ENCODE measurements at regions not wholly inside any gene's neighbourhood (a gene's known extent, or its start where the extent isn't known, plus 50 kb on each side); places are given as distances from the start of the nearest gene placed in this dataset.
"Not testable (repeated sequence)": the region's sequence is repeated elsewhere in the genome, so short reads cannot be mapped to it uniquely, and the experiment has no call there.

GRCh38 chr5:34096033-34096432, 53.0 kb upstream of the C1QTNF3 start:
- DNase-seq (ENCODE audit: low read depth in 2 of 3, low spot score in 1 of 3): not testable (repeated sequence)

GRCh38 chr5:34099891-34100290, 56.9 kb upstream of the C1QTNF3 start:
- DNase-seq (ENCODE audit: low read depth in 2 of 3, low spot score in 1 of 3): not testable (repeated sequence)

GRCh38 chr5:34101567-34101966, 58.6 kb upstream of the C1QTNF3 start:
- not testable (repeated sequence) for DNase-seq (ENCODE audit: low read depth in 2 of 3, low spot score in 1 of 3)

- DNase-seq (ENCODE audit: low read depth in 2 of 3, low spot score in 1 of 3): not testable (repeated sequence)
Measured at GRCh38 chr5:34108897-34109296, 65.9 kb upstream of the C1QTNF3 start.

- DNase-seq (ENCODE audit: low read depth in 2 of 3, low spot score in 1 of 3): not testable (repeated sequence)
Measured at GRCh38 chr5:34124280-34124679, 81.3 kb upstream of the C1QTNF3 start.

GRCh38 chr5:34125354-34125753, 82.3 kb upstream of the C1QTNF3 start:
- DNase-seq (ENCODE audit: low read depth in 2 of 3, low spot score in 1 of 3): not testable (repeated sequence)

GRCh38 chr5:34126741-34127140, 83.7 kb upstream of the C1QTNF3 start:
- not testable (repeated sequence) for DNase-seq (ENCODE audit: low read depth in 2 of 3, low spot score in 1 of 3)

- not testable (repeated sequence) for DNase-seq (ENCODE audit: low read depth in 2 of 3, low spot score in 1 of 3)
Measured at GRCh38 chr5:34127818-34128217, 84.8 kb upstream of the C1QTNF3 start.

GRCh38 chr5:34128890-34129289, 85.9 kb upstream of the C1QTNF3 start:
- not testable (repeated sequence) for DNase-seq (ENCODE audit: low read depth in 2 of 3, low spot score in 1 of 3)

GRCh38 chr5:34154988-34155387, 112.0 kb upstream of the C1QTNF3 start:
- not testable (repeated sequence) for DNase-seq (ENCODE audit: low read depth in 2 of 3, low spot score in 1 of 3)

GRCh38 chr5:34156703-34157414, 113.8 kb upstream of the C1QTNF3 start:
- not testable (repeated sequence) for DNase-seq (ENCODE audit: low read depth in 2 of 3, low spot score in 1 of 3)

GRCh38 chr5:34160904-34161303, 117.9 kb upstream of the C1QTNF3 start:
- not testable (repeated sequence) for DNase-seq (ENCODE audit: low read depth in 2 of 3, low spot score in 1 of 3)

GRCh38 chr5:34171398-34171797, 128.4 kb upstream of the C1QTNF3 start:
- not testable (repeated sequence) for DNase-seq (ENCODE audit: low read depth in 2 of 3, low spot score in 1 of 3)

- not testable (repeated sequence) for DNase-seq (ENCODE audit: low read depth in 2 of 3, low spot score in 1 of 3)
Measured at GRCh38 chr5:34179453-34180190, 136.6 kb upstream of the C1QTNF3 start.

GRCh38 chr5:34180225-34180624, 137.2 kb upstream of the C1QTNF3 start:
- DNase-seq (ENCODE audit: low read depth in 2 of 3, low spot score in 1 of 3): not testable (repeated sequence)

GRCh38 chr5:34180940-34181614, 138.1 kb upstream of the C1QTNF3 start:
- DNase-seq (ENCODE audit: low read depth in 2 of 3, low spot score in 1 of 3): not testable (repeated sequence)

- DNase-seq (ENCODE audit: low read depth in 2 of 3, low spot score in 1 of 3): not testable (repeated sequence)
Measured at GRCh38 chr5:34185005-34185404, 142.0 kb upstream of the C1QTNF3 start.

- not testable (repeated sequence) for DNase-seq (ENCODE audit: low read depth in 2 of 3, low spot score in 1 of 3)
Measured at GRCh38 chr5:34185572-34185971, 142.6 kb upstream of the C1QTNF3 start.

- DNase-seq (ENCODE audit: low read depth in 2 of 3, low spot score in 1 of 3): not testable (repeated sequence)
Measured at GRCh38 chr5:34186108-34186507, 143.1 kb upstream of the C1QTNF3 start.

- not testable (repeated sequence) for DNase-seq (ENCODE audit: low read depth in 2 of 3, low spot score in 1 of 3)
Measured at GRCh38 chr5:34186865-34187264, 143.9 kb upstream of the C1QTNF3 start.

GRCh38 chr5:34187441-34187840, 144.4 kb upstream of the C1QTNF3 start:
- not testable (repeated sequence) for DNase-seq (ENCODE audit: low read depth in 2 of 3, low spot score in 1 of 3)

Measured in stimulated activated CD4-positive, alpha-beta T cell treated with anti-CD3 and anti-CD28 coated beads, Interleukin-12 subunit alpha, Interleukin-12 subunit beta, amount 100 ng/mL, for 48 hours (primary cell).